ENCODE measurements at regions not wholly inside any gene's neighbourhood (a gene's known extent, or its start where the extent isn't known, plus 50 kb on each side); places are given as distances from the start of the nearest gene placed in this dataset.

DNA sequence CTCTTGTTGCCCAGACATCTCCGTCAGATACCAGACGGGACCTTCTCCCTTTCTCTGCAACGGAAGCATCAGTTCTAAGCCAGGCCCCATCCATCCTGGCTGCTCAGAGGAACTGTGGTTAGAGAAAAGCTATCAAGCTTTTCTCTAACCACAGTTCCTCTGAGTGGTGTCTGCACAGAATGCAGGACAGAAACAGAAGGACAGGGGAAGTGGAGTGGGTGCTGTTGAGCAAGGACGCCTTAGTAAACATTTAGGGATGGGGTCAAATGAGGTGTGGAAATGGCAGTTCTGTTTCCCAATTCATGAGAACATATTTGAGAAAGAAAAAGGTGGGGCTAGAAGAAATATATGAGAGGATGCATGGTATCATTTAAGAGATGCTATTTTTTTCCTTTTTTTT is 283.8 kb downstream of the CRLF2 start:
- Histone ChIP-seq H3K36me3 (replicated peaks in 1 of 2) (no peaks in the 10 kb centered on the region), H3K4me3 (no peak overlapping the region), H3K9me3 (replicated peaks in 1 of 3) (no peaks in the 10 kb centered on the region), H3K27me3 (no peaks in the 10 kb centered on the region), H3K4me1 (replicated peaks in 1 of 2) (no peaks in the 10 kb centered on the region), H3K27ac (no peak overlapping the region)
- intact Hi-C loops (cut with DNase I) = no loop called here
- peak in 1 of 7 donors; percentile 11 for DNase-seq
- no peak for TF ChIP-seq POLR2A (IDR thresholded peaks at IDR 0.05)
- TF ChIP-seq, protein P1, sequence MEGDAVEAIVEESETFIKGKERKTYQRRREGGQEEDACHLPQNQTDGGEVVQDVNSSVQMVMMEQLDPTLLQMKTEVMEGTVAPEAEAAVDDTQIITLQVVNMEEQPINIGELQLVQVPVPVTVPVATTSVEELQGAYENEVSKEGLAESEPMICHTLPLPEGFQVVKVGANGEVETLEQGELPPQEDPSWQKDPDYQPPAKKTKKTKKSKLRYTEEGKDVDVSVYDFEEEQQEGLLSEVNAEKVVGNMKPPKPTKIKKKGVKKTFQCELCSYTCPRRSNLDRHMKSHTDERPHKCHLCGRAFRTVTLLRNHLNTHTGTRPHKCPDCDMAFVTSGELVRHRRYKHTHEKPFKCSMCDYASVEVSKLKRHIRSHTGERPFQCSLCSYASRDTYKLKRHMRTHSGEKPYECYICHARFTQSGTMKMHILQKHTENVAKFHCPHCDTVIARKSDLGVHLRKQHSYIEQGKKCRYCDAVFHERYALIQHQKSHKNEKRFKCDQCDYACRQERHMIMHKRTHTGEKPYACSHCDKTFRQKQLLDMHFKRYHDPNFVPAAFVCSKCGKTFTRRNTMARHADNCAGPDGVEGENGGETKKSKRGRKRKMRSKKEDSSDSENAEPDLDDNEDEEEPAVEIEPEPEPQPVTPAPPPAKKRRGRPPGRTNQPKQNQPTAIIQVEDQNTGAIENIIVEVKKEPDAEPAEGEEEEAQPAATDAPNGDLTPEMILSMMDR (IDR thresholded peaks at IDR 0.05) = no peak
- WGBS, 4 donors = 55 to 66% (median 61%) methylated on average over 4 of the region's 4 CpGs

DNA sequence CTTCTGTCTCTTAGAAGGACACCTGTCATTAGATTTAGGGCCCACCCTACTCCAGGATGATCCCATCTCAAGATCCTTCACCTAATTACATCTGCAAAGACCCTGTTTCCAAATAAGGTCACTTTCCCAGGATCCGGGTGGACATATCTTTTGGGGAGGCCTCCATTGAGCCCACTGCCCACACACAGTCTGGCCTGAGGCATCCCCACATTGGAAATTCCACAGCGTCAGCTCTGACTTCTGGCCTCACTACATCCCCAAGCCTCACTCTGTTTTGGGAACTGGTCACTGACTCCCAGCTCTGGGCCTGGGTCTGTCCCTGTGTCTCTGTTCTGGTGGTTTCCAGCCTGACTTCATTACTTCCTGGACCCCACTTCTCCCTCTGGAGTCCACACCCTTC is 285.5 kb downstream of the CRLF2 start:
- Histone ChIP-seq H3K4me3 (no peak overlapping the region), H3K9me3 (replicated peaks in 1 of 3) (no peaks in the 10 kb centered on the region), H3K27me3 (no peaks in the 10 kb centered on the region), H3K27ac (no peak overlapping the region), H3K4me1 (replicated peaks in 1 of 2) (no peaks in the 10 kb centered on the region), H3K36me3 (replicated peaks in 1 of 2) (no peaks in the 10 kb centered on the region)
- peak in 1 of 7 donors; percentile 7 for DNase-seq
- intact Hi-C loops (cut with DNase I) = no loop called here
- TF ChIP-seq, protein P1 (IDR thresholded peaks at IDR 0.05) = no peak
- TF ChIP-seq POLR2A (IDR thresholded peaks at IDR 0.05) = no peak
- WGBS, 4 donors = 78 to 95% (median 90%) methylated on average over 2 of the region's 2 CpGs

DNA sequence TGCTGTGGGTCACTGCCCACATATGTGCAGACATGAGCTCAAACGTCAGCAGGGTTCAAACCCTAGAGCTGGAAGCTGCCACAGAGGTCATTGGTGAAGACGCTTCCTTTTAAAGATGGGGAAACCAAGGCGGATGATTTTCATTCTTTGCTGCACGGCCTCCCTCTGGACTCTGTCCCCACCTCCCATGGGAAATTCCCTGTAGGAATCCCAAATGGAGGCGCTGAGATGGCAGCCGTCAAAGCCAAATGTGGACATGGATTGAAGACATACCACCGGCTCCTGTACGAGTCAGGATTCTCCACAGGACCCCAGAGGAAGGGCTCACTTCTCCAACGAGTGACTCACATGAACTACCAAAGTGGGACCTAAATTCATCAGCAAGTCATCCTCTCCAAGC is 286.4 kb downstream of the CRLF2 start:
- no peak for TF ChIP-seq POLR2A (IDR thresholded peaks at IDR 0.05)
- H3K27ac ChIP-seq = no peak overlapping the region
- H3K9me3 ChIP-seq (replicated peaks in 1 of 3) = no peaks in the 10 kb centered on the region
- intact Hi-C loops (cut with DNase I) = no loop called here
- H3K4me1 ChIP-seq (replicated peaks in 1 of 2) = no peaks in the 10 kb centered on the region
- no peak overlapping the region for H3K4me3 ChIP-seq
- peaks cover 2% of the 10 kb centered on the region for H3K27me3 ChIP-seq
- WGBS, 4 donors = 71 to 84% (median 77%) methylated on average over 9 of the region's 9 CpGs
- DNase-seq = peak in 1 of 7 donors; percentile 21
- H3K36me3 ChIP-seq (replicated peaks in 1 of 2) = no peaks in the 10 kb centered on the region

DNA sequence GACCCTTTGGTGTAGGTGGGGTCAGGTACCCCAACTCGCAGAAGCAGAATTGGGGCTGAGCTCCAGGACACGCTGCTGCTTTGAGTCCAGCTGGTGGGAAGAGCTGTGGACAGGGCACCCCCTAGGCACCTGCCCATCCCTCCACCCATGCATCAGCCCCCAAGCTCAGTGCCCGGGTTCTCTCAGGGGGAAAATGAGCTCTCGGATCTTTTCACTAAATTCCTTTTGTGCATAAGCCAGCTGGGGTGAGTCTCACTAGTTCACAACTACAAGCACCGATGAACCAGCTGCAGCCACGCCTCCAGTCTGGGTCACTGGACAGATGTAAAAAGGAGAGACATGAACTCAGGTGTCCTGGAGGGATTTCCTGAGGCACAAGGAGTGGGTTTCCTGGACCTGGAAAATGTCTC is 286.8 kb downstream of the CRLF2 start:
- H3K4me3 ChIP-seq = no peak overlapping the region
- 75 to 84% (median 81%) methylated on average over 6 of the region's 6 CpGs for WGBS, 4 donors

DNA sequence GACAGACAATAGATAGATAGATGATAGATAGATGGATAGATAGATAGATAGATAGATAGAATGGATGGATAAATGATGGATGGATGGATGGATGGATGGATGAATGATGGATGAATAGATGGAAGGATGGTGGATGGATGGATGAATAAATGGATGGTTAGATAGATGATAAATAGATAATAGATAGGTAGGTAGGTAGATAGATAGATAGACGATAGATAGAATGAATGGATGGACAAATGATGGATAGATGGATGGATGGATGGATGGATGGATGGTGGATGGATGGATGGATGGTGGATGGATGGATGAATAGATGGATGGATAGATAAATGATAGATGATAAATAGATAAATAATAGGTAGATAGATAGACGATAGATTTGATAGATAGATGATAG is 287.4 kb downstream of the CRLF2 start:
- TF ChIP-seq POLR2A (IDR thresholded peaks at IDR 0.05) = no peak
- TF ChIP-seq, protein P1 (IDR thresholded peaks at IDR 0.05) = no peak
- Histone ChIP-seq H3K4me1 (replicated peaks in 1 of 2) (no peaks in the 10 kb centered on the region), H3K4me3 (no peak overlapping the region), H3K27ac (no peak overlapping the region), H3K27me3 (peaks cover 3% of the 10 kb centered on the region), H3K36me3 (replicated peaks in 1 of 2) (no peaks in the 10 kb centered on the region), H3K9me3 (replicated peaks in 1 of 3) (no peaks in the 10 kb centered on the region)
- intact Hi-C loops (cut with DNase I) = no loop called here
- 69 to 87% (median 80%) methylated on average over 2 of the region's 2 CpGs for WGBS, 4 donors
- no peak for DNase-seq

More for the DNA sequence above, 286.8 kb downstream of the CRLF2 start:
- intact Hi-C loops (cut with DNase I) = no loop called here
- H3K27me3 ChIP-seq = peaks cover 3% of the 10 kb centered on the region
- no peaks in the 10 kb centered on the region for H3K4me1 ChIP-seq (replicated peaks in 1 of 2)
- no peak overlapping the region for H3K27ac ChIP-seq
- peak in 1 of 7 donors; percentile 7 for DNase-seq
- H3K36me3 ChIP-seq (replicated peaks in 1 of 2) = no peaks in the 10 kb centered on the region
- no peaks in the 10 kb centered on the region for H3K9me3 ChIP-seq (replicated peaks in 1 of 3)
- TF ChIP-seq POLR2A (IDR thresholded peaks at IDR 0.05) = no peak
- TF ChIP-seq, protein P1 (IDR thresholded peaks at IDR 0.05) = no peak

All from adrenal gland (tissue), 9 donors.